ENCODE measurements at regions not wholly inside any gene's neighbourhood (a gene's known extent, or its start where the extent isn't known, plus 50 kb on each side); places are given as distances from the start of the nearest gene placed in this dataset.

GRCh38 chrX:42460706-42461105 lies 317.3 kb downstream of the PPP1R2C start:
- ChIA-PET POLR2A (no interaction called here), CTCF (no interaction called here)

- POLR2A ChIA-PET: no interaction called here
- CTCF ChIA-PET: no interaction called here
These were observed 318.2 kb downstream of the PPP1R2C start for GRCh38 chrX:42459735-42460134.

GRCh38 chrX:42456176-42456700 lies 321.7 kb downstream of the PPP1R2C start:
- CTCF ChIA-PET: no interaction called here
- POLR2A ChIA-PET: no interaction called here

GRCh38 chrX:42450228-42450627 lies 327.7 kb downstream of the PPP1R2C start:
- ChIA-PET POLR2A (no interaction called here), CTCF (no interaction called here)

GRCh38 chrX:42443267-42443666 lies 334.7 kb downstream of the PPP1R2C start:
- ChIA-PET POLR2A (no interaction called here), CTCF (no interaction called here)

- ChIA-PET POLR2A (no interaction called here), CTCF (no interaction called here)
These were observed 335.2 kb downstream of the PPP1R2C start for GRCh38 chrX:42442745-42443144.

GRCh38 chrX:42437211-42437610 lies 340.8 kb downstream of the PPP1R2C start:
- ChIA-PET POLR2A (no interaction called here), CTCF (no interaction called here)

GRCh38 chrX:42434458-42435166 lies 343.4 kb downstream of the PPP1R2C start:
- ChIA-PET POLR2A (no interaction called here), CTCF (no interaction called here)

- ChIA-PET CTCF (no interaction called here), POLR2A (no interaction called here)
These were observed 345.4 kb downstream of the PPP1R2C start for GRCh38 chrX:42432552-42432951.

- CTCF ChIA-PET: no interaction called here
- POLR2A ChIA-PET: no interaction called here
These were observed 355.0 kb downstream of the PPP1R2C start for GRCh38 chrX:42422961-42423360.

GRCh38 chrX:42420426-42420825 lies 357.5 kb downstream of the PPP1R2C start:
- ChIA-PET POLR2A (no interaction called here), CTCF (no interaction called here)

GRCh38 chrX:42415636-42416035 lies 362.3 kb downstream of the PPP1R2C start:
- ChIA-PET POLR2A (no interaction called here), CTCF (no interaction called here)

GRCh38 chrX:42414057-42414456 lies 363.9 kb downstream of the PPP1R2C start:
- CTCF ChIA-PET: no interaction called here

GRCh38 chrX:42399632-42400024 lies 378.3 kb downstream of the PPP1R2C start:
- POLR2A ChIA-PET: no interaction called here
- CTCF ChIA-PET: no interaction called here

More at GRCh38 chrX:42414057-42414456, 363.9 kb downstream of the PPP1R2C start:
- POLR2A ChIA-PET: no interaction called here

- CTCF ChIA-PET: no interaction called here
These were observed 378.9 kb downstream of the PPP1R2C start for GRCh38 chrX:42398967-42399631.

GRCh38 chrX:42396136-42396535 lies 381.8 kb downstream of the PPP1R2C start:
- ChIA-PET POLR2A (no interaction called here), CTCF (no interaction called here)

More at GRCh38 chrX:42398967-42399631, 378.9 kb downstream of the PPP1R2C start:
- POLR2A ChIA-PET: no interaction called here

- POLR2A ChIA-PET: no interaction called here
- CTCF ChIA-PET: interaction anchor here (0.6 kb wide), 1 partner anchor 603 kb away, joined by 4 read pairs; no protein-coding TSS in a partner anchor
These were observed 385.1 kb downstream of the PPP1R2C start for GRCh38 chrX:42392846-42393245.

GRCh38 chrX:42386681-42387080 lies 391.3 kb downstream of the PPP1R2C start:
- ChIA-PET POLR2A (no interaction called here), CTCF (no interaction called here)

- POLR2A ChIA-PET: no interaction called here
- CTCF ChIA-PET: interaction anchor here (0.9 kb wide), 1 partner anchor 12 kb away, joined by 3 read pairs; no protein-coding TSS in a partner anchor
These were observed 392.2 kb downstream of the PPP1R2C start for GRCh38 chrX:42385730-42386129.

- POLR2A ChIA-PET: no interaction called here
- CTCF ChIA-PET: interaction anchor here (0.9 kb wide), 1 partner anchor 13 kb away, joined by 3 read pairs; no protein-coding TSS in a partner anchor
These were observed 393.0 kb downstream of the PPP1R2C start for GRCh38 chrX:42384956-42385355.

- ChIA-PET CTCF (no interaction called here), POLR2A (no interaction called here)
These were observed 399.1 kb downstream of the PPP1R2C start for GRCh38 chrX:42378857-42379256.

- ChIA-PET POLR2A (no interaction called here), CTCF (no interaction called here)
These were observed 402.9 kb downstream of the PPP1R2C start for GRCh38 chrX:42375086-42375485.
